ENCODE measurements at regions not wholly inside any gene's neighbourhood (a gene's known extent, or its start where the extent isn't known, plus 50 kb on each side); places are given as distances from the start of the nearest gene placed in this dataset.

DNA sequence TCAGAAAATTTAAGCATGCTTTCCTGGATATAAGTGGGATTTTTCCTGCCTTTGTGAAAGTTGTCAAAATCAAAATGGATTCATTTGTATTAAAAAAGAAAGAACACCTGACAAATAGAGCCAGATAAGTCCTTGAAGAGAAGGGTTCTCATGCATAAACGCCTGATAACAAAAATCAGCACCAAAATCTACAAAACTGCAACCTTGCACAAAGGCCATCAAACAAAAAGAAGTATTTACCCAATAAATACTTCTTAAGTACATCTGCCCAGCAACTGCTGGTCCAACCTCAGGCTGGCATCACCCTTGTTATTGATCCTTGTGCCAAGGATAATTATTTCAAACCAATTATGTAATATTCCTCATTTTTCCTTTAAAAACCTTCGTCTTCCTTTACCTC lies 315.9 kb downstream of the GPD2 start:
- TF ChIP-seq, protein P1, sequence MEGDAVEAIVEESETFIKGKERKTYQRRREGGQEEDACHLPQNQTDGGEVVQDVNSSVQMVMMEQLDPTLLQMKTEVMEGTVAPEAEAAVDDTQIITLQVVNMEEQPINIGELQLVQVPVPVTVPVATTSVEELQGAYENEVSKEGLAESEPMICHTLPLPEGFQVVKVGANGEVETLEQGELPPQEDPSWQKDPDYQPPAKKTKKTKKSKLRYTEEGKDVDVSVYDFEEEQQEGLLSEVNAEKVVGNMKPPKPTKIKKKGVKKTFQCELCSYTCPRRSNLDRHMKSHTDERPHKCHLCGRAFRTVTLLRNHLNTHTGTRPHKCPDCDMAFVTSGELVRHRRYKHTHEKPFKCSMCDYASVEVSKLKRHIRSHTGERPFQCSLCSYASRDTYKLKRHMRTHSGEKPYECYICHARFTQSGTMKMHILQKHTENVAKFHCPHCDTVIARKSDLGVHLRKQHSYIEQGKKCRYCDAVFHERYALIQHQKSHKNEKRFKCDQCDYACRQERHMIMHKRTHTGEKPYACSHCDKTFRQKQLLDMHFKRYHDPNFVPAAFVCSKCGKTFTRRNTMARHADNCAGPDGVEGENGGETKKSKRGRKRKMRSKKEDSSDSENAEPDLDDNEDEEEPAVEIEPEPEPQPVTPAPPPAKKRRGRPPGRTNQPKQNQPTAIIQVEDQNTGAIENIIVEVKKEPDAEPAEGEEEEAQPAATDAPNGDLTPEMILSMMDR (IDR thresholded peaks at IDR 0.05) = no peak
- TF ChIP-seq POLR2A (IDR thresholded peaks at IDR 0.05) = no peak

Measured in tibial nerve (tissue), 3 donors.